ENCODE measurements at regions not wholly inside any gene's neighbourhood (a gene's known extent, or its start where the extent isn't known, plus 50 kb on each side); places are given as distances from the start of the nearest gene placed in this dataset.

DNA sequence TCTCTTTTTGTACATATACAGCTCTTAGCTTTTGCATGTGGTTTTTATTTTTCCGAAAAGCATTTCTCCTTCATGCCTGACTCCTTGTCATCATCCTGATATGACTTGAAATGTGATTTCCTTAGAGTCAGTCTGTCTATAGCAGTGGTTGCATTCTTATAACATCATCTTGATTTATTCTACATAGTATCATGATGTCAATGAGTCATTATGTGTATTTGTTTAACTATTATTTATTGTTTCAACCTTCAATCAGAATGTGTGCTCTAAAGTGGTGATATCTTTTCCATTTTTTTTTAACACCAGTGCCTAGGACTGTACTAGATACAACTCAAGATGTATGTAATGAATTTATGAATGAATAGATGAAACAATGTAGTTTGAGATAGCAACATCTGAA is 354.9 kb upstream of the CDH8 start (continued):
- TF ChIP-seq, protein P1, sequence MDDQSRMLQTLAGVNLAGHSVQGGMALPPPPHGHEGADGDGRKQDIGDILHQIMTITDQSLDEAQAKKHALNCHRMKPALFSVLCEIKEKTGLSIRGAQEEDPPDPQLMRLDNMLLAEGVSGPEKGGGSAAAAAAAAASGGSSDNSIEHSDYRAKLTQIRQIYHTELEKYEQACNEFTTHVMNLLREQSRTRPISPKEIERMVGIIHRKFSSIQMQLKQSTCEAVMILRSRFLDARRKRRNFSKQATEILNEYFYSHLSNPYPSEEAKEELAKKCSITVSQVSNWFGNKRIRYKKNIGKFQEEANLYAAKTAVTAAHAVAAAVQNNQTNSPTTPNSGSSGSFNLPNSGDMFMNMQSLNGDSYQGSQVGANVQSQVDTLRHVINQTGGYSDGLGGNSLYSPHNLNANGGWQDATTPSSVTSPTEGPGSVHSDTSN (IDR thresholded peaks at IDR 0.05; ENCODE audit: insufficient replicate concordance, low read depth, low read length) = no peak
- TF ChIP-seq NFXL1 (IDR thresholded peaks at IDR 0.05; ENCODE audit: borderline replicate concordance) (no peak), IKZF2 (IDR thresholded peaks at IDR 0.05) (no peak), CREM (IDR thresholded peaks at IDR 0.05; ENCODE audit: low read depth) (no peak), SMC3 (IDR thresholded peaks at IDR 0.05; ENCODE audit: borderline replicate concordance, low read length) (no peak), HDAC6 (IDR thresholded peaks at IDR 0.05; ENCODE audit: unreplicated experiment) (no peak), KLF5 (IDR thresholded peaks at IDR 0.05; ENCODE audit: partially characterized antibody) (no peak), BRCA1 (IDR thresholded peaks at IDR 0.05; ENCODE audit: low read depth, low read length) (no peak)
- TF ChIP-seq, protein P2, sequence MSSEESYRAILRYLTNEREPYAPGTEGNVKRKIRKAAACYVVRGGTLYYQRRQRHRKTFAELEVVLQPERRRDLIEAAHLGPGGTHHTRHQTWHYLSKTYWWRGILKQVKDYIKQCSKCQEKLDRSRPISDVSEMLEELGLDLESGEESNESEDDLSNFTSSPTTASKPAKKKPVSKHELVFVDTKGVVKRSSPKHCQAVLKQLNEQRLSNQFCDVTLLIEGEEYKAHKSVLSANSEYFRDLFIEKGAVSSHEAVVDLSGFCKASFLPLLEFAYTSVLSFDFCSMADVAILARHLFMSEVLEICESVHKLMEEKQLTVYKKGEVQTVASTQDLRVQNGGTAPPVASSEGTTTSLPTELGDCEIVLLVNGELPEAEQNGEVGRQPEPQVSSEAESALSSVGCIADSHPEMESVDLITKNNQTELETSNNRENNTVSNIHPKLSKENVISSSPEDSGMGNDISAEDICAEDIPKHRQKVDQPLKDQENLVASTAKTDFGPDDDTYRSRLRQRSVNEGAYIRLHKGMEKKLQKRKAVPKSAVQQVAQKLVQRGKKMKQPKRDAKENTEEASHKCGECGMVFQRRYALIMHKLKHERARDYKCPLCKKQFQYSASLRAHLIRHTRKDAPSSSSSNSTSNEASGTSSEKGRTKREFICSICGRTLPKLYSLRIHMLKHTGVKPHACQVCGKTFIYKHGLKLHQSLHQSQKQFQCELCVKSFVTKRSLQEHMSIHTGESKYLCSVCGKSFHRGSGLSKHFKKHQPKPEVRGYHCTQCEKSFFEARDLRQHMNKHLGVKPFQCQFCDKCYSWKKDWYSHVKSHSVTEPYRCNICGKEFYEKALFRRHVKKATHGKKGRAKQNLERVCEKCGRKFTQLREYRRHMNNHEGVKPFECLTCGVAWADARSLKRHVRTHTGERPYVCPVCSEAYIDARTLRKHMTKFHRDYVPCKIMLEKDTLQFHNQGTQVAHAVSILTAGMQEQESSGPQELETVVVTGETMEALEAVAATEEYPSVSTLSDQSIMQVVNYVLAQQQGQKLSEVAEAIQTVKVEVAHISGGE (CRISPR knock-in tag; IDR thresholded peaks at IDR 0.05) = no peak

DNA sequence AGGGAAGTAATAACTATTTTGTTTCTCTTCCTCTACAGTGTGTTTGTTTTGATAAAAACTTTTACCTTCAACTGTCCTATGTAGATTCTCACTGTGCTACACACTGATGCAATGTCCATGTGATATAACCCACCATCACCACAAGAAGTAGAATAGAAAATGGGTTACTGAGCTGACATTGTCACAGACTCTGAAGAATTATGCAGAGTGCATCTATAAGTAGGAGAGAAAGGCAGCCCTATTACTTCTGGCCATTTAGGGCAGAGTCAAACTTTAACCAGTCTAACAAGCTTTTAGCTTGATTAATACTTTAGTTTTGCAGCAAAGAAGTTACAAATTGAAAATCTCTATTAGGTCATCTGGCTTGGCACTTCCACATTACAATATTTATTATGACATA is 354.0 kb upstream of the CDH8 start:
- no peaks in the 10 kb centered on the region for H3K79me2 ChIP-seq (ENCODE audit: control insufficient read depth, insufficient read depth, low read length)
- no peaks in the 10 kb centered on the region for H3K9me3 ChIP-seq (replicated peaks; ENCODE audit: control insufficient read depth, insufficient read depth, low read length)
- ChIA-PET CTCF (interaction anchor here (0.6 kb wide), 1 partner anchor 41 kb away, joined by 3 read pairs; no protein-coding TSS in a partner anchor), SMC1A (ENCODE audit: uncharacterized antibody, unreplicated experiment) (no interaction called here), RAD21 (ENCODE audit: unreplicated experiment) (no interaction called here), POLR2A (no interaction called here)
- FAIRE-seq = no peak
- H4K20me1 ChIP-seq (ENCODE audit: control insufficient read depth, insufficient read depth) = no peaks in the 10 kb centered on the region
- H3K4me3 ChIP-seq = no peak overlapping the region
- no peak overlapping the region for H3K4me2 ChIP-seq (ENCODE audit: control insufficient read depth, insufficient read depth)
- intact Hi-C loops (cut with micrococcal nuclease; ENCODE audit: unreplicated experiment) (no loop called here), in situ Hi-C loops (cut with MboI) (no loop called here)
- no TSS peak for BruUV-seq (replicated peaks)
- H3K27ac ChIP-seq (ENCODE audit: control insufficient read depth, insufficient read depth) = no peak overlapping the region
- no peak for DNase-seq (ENCODE audit: low read depth, low spot score)
- H3K4me1 ChIP-seq (ENCODE audit: control insufficient read depth, insufficient read depth, low read length) = no peaks in the 10 kb centered on the region
- H3K27me3 ChIP-seq (replicated peaks in 1 of 2; ENCODE audit: control insufficient read depth in 2 of 2, insufficient read depth in 2 of 2, low read length in 1 of 2) = no peaks in the 10 kb centered on the region
- no peaks in the 10 kb centered on the region for H3K36me3 ChIP-seq (ENCODE audit: control insufficient read depth in 2 of 2, insufficient read depth in 2 of 2, low read length in 1 of 2)
- no peak for TF ChIP-seq MYC (IDR thresholded peaks at IDR 0.05; ENCODE audit: insufficient read depth, insufficient read length, insufficient replicate concordance, low read length, severe bottlenecking)
- no peak overlapping the region for H2AFZ ChIP-seq (ENCODE audit: control insufficient read depth, low read depth, low read length)
- ATAC-seq = no peak
- no peak overlapping the region for H3K9ac ChIP-seq (ENCODE audit: control insufficient read depth, insufficient read depth, low read length)
